ENCODE measurements at regions not wholly inside any gene's neighbourhood (a gene's known extent, or its start where the extent isn't known, plus 50 kb on each side); places are given as distances from the start of the nearest gene placed in this dataset.
A peak's percentile ranks its signal among the peaks of the same experiment; 100 is the strongest.
"Not testable (repeated sequence)": the region's sequence is repeated elsewhere in the genome, so short reads cannot be mapped to it uniquely, and the experiment has no call there.

- DNase-seq (ENCODE audit: low spot score) = no peak
These were observed 498.2 kb upstream of the NR5A2 start for GRCh38 chr1:199529324-199529723.

GRCh38 chr1:199533361-199533760 lies 494.1 kb upstream of the NR5A2 start:
- not testable (repeated sequence) for DNase-seq (ENCODE audit: low spot score)

GRCh38 chr1:199545780-199546179 lies 481.7 kb upstream of the NR5A2 start:
- DNase-seq (ENCODE audit: low spot score) = no peak

- peak; percentile 5 for DNase-seq (ENCODE audit: low spot score)
These were observed 481.2 kb upstream of the NR5A2 start for GRCh38 chr1:199546323-199546722.

GRCh38 chr1:199549421-199549820 lies 478.1 kb upstream of the NR5A2 start:
- DNase-seq (ENCODE audit: low spot score) = no peak

- peak; percentile 8 for DNase-seq (ENCODE audit: low spot score)
These were observed 477.1 kb upstream of the NR5A2 start for GRCh38 chr1:199550199-199551065.

- peak; percentile 49 for DNase-seq (ENCODE audit: low spot score)
These were observed 475.4 kb upstream of the NR5A2 start for GRCh38 chr1:199551967-199552565.

- DNase-seq (ENCODE audit: low spot score) = no peak
These were observed 474.4 kb upstream of the NR5A2 start for GRCh38 chr1:199553104-199553503.

GRCh38 chr1:199561334-199561733 lies 466.2 kb upstream of the NR5A2 start:
- DNase-seq (ENCODE audit: low spot score) = no peak

- DNase-seq (ENCODE audit: low spot score) = no peak
These were observed 454.5 kb upstream of the NR5A2 start for GRCh38 chr1:199573047-199573446.

GRCh38 chr1:199574950-199575349 lies 452.6 kb upstream of the NR5A2 start:
- no peak for DNase-seq (ENCODE audit: low spot score)

- DNase-seq (ENCODE audit: low spot score) = no peak
These were observed 447.2 kb upstream of the NR5A2 start for GRCh38 chr1:199580300-199580699.

GRCh38 chr1:199585392-199585791 lies 442.1 kb upstream of the NR5A2 start:
- no peak for DNase-seq (ENCODE audit: low spot score)

- no peak for DNase-seq (ENCODE audit: low spot score)
These were observed 436.8 kb upstream of the NR5A2 start for GRCh38 chr1:199590708-199591107.

- no peak for DNase-seq (ENCODE audit: low spot score)
These were observed 436.0 kb upstream of the NR5A2 start for GRCh38 chr1:199591468-199591867.

- no peak for DNase-seq (ENCODE audit: low spot score)
These were observed 434.0 kb upstream of the NR5A2 start for GRCh38 chr1:199593475-199593874.

GRCh38 chr1:199596448-199596847 lies 431.1 kb upstream of the NR5A2 start:
- not testable (repeated sequence) for DNase-seq (ENCODE audit: low spot score)

GRCh38 chr1:199597152-199597551 lies 430.4 kb upstream of the NR5A2 start:
- no peak for DNase-seq (ENCODE audit: low spot score)

- no peak for DNase-seq (ENCODE audit: low spot score)
These were observed 419.1 kb upstream of the NR5A2 start for GRCh38 chr1:199608414-199608813.

GRCh38 chr1:199612976-199613774 lies 414.3 kb upstream of the NR5A2 start:
- peak; percentile 40 for DNase-seq (ENCODE audit: low spot score)

GRCh38 chr1:199616947-199617346 lies 410.6 kb upstream of the NR5A2 start:
- DNase-seq (ENCODE audit: low spot score) = no peak

GRCh38 chr1:199619223-199619622 lies 408.3 kb upstream of the NR5A2 start:
- DNase-seq (ENCODE audit: low spot score) = peak; percentile 3

- not testable (repeated sequence) for DNase-seq (ENCODE audit: low spot score)
These were observed 401.3 kb upstream of the NR5A2 start for GRCh38 chr1:199626228-199626627.
